HG02973 (cell line): ENCODE measurements at regions not wholly inside any gene's neighbourhood (a gene's known extent, or its start where the extent isn't known, plus 50 kb on each side); places are given as distances from the start of the nearest gene placed in this dataset.

ENCODE experiments used
- ATAC-seq: cut with Tn5 transposase; IDR thresholded peaks from one replicate; pipeline ENCODE4 v1.9.1; 2021; ENCODE audit warnings: moderate library complexity; ENCODE audit not compliant: unreplicated experiment

GRCh38 chr9:28542928-28543327, 969.6 kb upstream of the C9orf72 start:
- no peak for ATAC-seq

GRCh38 chr9:28547527-28547926, 974.2 kb upstream of the C9orf72 start:
- ATAC-seq, result no peak

- no peak for ATAC-seq
These were observed 990.1 kb upstream of the C9orf72 start for GRCh38 chr9:28563291-28563934.

- ATAC-seq, result no peak
These were observed 1010.6 kb upstream of the C9orf72 start for GRCh38 chr9:28583832-28584231.

- no peak for ATAC-seq
These were observed 1011.3 kb upstream of the C9orf72 start for GRCh38 chr9:28584542-28584941.

DNA sequence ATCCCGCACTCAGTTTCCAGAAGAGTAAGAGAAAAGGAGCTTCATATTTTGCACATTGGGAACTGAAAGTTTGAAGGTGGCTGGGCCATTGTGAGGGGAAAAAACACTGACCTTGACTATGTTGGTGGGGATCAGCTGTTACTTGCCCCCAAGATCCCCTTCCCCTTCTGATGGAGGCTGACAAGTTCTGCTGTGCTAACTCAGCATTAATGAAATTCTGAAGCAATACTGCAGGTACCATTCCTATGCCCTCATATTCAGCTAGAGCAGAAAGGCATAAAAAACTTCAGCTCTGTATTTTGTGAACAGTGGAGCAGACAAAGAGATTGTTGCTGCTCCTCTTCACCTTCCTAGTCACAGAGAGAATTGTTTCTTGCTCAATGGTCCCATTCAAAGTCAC, 1013.8 kb upstream of the C9orf72 start:
- no peak for ATAC-seq

DNA sequence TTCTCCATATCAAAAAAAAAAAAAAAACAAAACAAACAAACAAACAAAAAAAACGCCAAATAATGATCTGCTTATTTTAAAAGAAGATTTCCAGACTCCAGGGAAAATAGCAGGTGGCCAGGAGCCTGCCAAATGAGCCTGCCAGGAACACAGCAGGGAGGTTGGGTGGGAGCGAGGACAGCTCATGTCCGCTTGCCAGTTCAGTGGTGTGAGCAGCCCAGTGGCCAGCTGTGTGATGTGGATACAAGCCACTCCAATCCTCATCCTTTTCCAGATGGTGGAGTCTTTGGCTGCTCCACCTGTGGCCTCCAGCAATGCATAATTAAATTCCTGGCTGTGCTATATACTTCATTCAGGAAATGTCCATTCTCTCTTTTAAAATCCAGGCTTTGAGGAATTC, 1025.1 kb upstream of the C9orf72 start:
- ATAC-seq, result no peak

- ATAC-seq, result no peak
These were observed 1026.9 kb upstream of the C9orf72 start for GRCh38 chr9:28600226-28600625.

DNA sequence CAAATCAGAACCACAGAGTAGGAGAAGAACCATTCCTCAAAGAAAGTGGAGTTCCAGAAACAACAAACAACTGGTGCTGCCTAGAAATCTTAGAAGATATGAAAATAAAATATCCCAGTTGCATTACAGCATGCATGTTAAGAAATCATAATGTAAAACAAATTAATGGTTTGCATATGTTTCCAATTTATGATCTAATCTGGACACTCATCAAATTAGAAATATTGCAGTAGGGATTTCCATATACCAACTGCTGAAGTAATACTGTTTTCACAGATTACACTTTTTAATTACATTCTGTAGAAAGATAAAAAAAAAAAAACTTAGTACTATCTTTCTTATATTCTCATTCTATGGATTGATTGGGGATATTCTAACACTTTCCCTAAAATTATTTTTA, 1034.6 kb upstream of the C9orf72 start:
- ATAC-seq, result no peak

DNA sequence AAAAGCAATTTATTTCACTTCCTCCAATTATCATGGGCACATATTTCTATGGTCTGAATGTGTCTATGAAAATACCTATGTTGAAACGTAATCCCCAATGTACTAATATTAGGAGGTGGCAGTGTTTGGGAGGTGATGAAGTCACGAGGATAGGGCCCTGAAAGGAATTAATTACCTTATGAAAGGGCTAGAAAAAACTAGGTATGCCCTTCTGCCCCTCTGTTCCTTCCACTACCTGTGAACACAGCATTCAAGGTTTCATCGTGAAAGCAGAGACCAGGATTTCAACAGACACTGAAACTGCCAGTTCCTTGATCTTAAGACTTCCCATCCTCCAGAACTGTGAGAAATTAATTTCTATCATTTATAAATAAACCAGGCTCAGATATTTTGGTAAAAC, 1037.1 kb upstream of the C9orf72 start:
- ATAC-seq, result no peak

- no peak for ATAC-seq
These were observed 1043.0 kb upstream of the C9orf72 start for GRCh38 chr9:28616310-28616709.

DNA sequence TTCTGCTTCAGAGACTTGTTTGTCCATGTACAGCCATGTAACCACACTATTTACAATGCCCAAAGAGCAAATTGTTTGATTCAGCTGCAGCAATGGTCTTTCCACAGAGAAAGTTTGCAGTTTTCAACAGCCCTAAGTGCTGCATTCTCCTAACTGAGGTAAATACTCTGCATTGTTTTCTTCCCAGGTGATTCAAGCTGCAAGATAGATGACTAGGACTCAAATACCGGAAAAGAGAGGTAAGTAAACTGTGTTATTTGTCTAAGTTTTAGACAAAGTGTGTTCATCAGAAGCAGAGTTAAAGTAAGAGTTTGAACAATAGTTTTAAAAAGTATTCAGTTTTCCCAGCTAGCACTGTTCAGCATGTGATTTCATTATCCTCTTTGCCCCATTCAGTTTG, 1046.7 kb upstream of the C9orf72 start:
- ATAC-seq, result no peak

DNA sequence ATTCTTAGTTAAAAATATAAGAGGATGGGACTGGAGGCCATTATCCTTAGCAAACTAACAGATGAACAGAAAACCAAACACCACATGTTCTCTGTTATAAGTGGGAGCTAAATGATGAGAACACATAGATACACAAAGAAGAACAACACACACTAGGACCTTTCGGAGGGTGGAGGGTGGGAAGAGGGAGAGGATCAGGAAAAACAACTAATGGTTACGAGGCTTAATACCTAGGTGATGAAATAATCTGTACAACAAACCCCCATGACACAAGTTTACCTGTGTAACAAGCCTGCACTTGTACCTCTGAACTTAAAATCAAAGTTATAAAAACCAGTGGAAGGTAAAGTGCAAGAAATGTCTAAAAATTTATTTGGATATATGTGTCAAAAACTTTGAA, 1047.4 kb upstream of the C9orf72 start:
- no peak for ATAC-seq

- no peak for ATAC-seq
These were observed 1051.5 kb upstream of the C9orf72 start for GRCh38 chr9:28624771-28625170.

DNA sequence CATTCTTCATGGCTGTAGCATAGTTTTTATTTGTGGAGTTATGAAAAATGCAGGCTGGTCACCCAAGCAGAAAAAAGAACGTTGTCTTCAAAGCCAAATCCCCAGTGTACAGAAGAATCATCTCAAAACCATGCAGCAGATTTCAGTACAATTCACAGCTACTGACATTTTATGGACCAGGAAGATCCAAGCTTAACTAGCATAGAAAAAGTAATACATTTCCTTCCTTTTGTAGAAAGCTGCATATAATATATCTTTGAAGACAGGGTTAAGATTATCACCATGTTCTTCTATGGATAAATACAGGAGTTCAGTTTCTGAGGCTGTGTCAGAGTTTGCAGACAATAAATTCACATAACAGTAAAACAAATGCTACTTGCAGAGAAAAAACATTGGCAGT, 1054.8 kb upstream of the C9orf72 start:
- no peak for ATAC-seq

GRCh38 chr9:28648723-28649122, 1075.4 kb upstream of the C9orf72 start:
- no peak for ATAC-seq

DNA sequence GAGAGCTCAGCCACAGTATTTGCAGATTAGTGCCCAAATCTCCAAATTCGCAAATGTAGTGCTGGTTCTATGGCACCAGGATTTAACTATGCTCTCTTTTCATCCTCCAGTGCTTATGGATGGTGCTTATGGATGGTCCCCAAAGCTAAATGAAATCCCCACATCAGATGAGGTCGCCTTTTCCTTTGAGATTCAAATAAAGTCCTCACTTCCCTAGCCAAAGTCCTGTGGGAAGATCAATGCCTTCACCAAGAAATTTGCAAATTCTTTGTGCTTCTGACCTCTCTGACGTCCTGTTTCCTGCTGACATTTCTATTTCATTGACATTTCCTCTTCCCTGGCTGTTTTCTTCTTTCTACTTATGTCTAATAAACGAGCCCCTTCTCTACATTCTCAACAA, 1077.0 kb upstream of the C9orf72 start:
- ATAC-seq, result no peak

DNA sequence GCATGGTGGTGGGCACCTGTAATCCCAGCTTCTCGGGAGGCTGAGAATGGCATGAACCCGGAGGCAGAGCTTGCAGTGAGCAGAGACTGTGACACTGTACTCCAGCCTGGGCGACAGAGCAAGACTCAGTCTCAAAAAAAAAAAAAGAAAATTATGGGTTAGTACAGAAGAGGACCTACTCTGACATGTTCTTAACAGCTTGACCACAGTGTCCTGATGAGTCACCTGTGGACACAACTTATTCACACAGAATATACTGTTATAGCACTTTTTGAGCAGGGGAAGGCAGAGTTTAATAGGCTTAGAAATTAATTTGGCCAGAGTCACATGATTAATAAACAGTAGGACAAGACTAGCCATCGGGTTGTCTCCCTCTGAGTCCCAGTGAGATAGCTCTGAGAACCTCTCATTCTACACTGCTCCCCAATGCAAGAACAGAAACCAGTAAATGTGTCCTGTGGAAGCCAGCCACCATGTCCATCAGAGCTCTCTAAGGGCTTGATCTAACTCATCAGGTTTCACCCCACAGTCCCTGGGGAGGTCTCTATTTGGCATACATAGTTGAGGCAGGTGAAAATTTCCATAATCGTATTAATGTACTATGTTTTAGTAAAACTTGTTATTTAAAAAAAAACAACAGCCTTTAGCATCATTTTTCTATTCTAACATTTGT, 1077.9 kb upstream of the C9orf72 start:
- no peak for ATAC-seq

- no peak for ATAC-seq
These were observed 1079.9 kb upstream of the C9orf72 start for GRCh38 chr9:28653216-28653615.

DNA sequence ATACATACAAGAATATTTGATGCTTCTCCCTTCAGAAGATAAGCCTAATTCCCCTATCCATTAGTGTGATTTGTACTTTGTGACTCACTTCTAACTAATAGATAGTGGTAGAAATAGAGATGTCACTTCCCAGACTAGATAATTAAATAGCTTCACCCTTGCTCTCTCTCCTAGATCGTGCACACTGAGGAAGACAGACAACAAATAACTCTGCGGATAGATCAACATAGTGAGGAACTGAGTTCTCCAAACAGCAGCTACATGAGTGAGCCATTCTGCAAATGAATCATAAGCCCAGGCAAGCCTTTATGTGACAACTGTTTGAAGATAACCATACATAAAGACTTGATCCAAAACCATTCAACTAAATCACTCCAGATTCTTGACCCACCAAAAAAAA, 1083.4 kb upstream of the C9orf72 start:
- ATAC-seq, result no peak

- ATAC-seq, result no peak
These were observed 1088.6 kb upstream of the C9orf72 start for GRCh38 chr9:28661853-28662252.

- ATAC-seq, result no peak
These were observed 1089.4 kb upstream of the C9orf72 start for GRCh38 chr9:28662675-28663074.

DNA sequence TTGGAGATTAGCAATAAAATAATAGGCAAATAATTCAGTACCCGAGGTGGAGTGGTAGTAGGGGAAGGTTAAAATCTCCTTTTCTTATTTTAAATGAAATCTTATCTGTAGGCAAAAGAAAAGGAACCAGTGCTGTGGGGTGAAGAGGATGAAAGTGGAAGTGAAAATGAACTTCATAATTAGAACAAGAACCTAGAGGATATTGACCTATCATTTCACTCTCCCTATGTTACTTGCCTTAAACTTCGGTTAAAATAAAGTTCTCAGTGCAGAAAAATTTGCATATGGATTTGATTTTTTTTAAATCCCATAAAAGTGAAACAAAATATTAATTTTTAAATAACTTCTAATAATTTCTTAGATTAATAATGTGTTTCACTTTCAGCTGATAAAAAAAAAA, 1094.9 kb upstream of the C9orf72 start:
- ATAC-seq, result no peak
